GM18867 (cell line): ENCODE measurements at regions not wholly inside any gene's neighbourhood (a gene's known extent, or its start where the extent isn't known, plus 50 kb on each side); places are given as distances from the start of the nearest gene placed in this dataset.

ENCODE experiments used
- ATAC-seq: cut with Tn5 transposase; IDR thresholded peaks from one replicate; pipeline ENCODE4 v1.9.1; 2021; ENCODE audit warnings: mild to moderate bottlenecking, moderate library complexity; ENCODE audit not compliant: unreplicated experiment

- ATAC-seq: no peak
Observed at GRCh38 chr15:77541421-77542181, 91.1 kb downstream of the LINGO1 start.

DNA sequence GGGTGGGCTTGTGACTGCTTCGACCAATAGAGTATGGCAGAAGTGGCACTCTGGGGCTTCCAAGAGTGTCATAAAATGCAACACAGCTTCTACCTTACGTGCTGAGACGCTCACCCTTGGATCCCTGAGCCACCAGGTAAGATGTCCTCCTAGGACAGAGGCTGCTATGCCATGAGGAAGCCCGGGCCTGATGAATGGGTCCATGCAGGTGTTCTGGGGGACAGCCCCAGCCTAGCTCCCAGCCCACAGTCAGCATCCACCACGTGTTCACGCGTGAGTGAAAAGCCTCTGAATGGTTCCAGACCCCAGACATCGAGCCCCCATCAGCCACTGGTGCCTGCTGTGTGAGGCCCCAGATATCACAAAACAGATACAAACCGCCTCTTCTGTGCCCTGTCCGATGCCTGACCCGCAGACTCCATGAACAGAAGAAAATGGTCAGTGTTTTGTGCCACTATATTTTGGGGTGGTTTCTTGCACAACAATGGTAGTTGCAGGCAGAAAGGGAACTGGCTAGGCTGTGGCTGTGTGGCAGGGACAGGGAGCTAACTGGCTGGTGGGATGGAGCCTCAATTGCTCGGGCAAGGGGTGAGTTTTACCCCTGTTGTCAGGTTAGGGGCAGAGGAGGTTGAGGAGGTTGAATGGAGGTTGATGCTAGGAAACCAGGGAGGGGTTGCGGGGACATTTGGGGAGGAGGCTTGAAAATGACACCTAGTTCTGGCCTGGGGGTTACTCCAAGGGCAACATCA is 92.2 kb downstream of the LINGO1 start:
- no peak for ATAC-seq

- ATAC-seq: no peak
Observed at GRCh38 chr15:77538793-77539497, 93.8 kb downstream of the LINGO1 start.

DNA sequence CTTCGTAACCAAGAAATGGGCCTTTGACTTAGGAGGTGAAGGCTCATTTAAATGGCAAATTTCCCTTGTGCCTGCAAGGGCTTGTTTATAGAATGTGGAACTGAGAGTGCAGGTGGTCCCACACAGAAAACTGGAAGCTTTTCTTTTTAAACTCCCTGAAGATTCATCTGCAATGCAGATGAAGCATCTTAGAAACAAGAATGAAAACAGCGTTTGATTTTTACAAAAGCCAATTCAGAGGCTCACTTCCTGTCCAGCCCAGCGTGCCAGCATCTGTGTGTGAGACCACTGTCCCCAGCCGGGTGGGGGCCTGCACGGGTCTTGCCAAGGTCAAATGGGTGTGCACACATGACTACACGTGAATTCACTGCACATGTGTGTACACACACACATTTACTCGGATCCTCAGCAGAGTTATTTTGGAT is 94.7 kb downstream of the LINGO1 start:
- peak; percentile 78 for ATAC-seq

- ATAC-seq: no peak
Observed at GRCh38 chr15:77537006-77537405, 95.7 kb downstream of the LINGO1 start.

GRCh38 chr15:77535845-77536244 is 96.9 kb downstream of the LINGO1 start:
- ATAC-seq: no peak
